ENCODE measurements at regions not wholly inside any gene's neighbourhood (a gene's known extent, or its start where the extent isn't known, plus 50 kb on each side); places are given as distances from the start of the nearest gene placed in this dataset.

DNA sequence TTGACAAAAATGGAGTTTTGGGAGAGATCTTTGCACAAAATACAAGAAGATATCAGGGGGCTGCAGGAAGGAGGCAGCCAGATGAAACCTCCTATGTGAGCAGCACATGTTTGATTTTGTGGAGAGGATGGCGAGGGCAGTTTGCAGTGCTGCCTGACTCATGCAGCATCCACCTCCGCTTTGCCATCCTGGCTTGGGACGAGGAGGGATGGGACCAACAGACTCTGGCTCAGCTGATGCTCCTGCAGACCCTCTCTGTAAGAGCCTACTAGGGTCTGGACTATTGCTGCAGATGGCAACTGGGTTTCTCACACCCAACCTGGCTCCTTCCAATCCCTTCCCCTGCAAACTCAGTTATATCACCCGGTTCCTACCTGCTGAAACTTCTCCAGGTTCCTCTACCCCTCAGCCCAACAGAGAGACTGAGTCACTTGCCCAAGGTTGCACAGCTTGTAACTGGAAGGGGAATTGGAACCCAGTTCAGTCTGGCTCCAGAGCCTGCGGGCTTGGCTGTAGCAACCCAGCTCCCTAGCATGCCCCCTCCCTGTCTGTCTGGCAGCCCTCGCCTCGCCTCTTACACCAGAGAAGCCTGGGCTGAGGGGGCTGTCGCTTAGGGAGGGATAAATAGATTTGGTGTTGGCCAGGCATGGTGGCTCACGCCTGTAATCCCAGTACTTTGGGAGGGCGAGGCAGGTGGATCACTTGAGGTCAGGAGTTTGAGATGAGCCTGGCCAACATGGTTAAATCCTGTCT is 205.8 kb downstream of the PTPRU start:
- Histone ChIP-seq H3K4me3 (ENCODE audit: low read length, poor library complexity, severe bottlenecking) (no peak overlapping the region), H3F3A (ENCODE audit: low read depth) (no peaks in the 10 kb centered on the region), H3K9ac (ENCODE audit: low read depth, low read length, poor library complexity, severe bottlenecking) (no peak overlapping the region), H3K4me2 (ENCODE audit: low read depth, low read length, poor library complexity, severe bottlenecking) (no peak overlapping the region), H3K36me3 (ENCODE audit: insufficient read depth, low read length) (no peaks in the 10 kb centered on the region), H3K27me3 (ENCODE audit: insufficient read depth, low read length, poor library complexity, severe bottlenecking) (no peaks in the 10 kb centered on the region), H3K9me3 (ENCODE audit: insufficient read depth, low read depth, low read length) (no peaks in the 10 kb centered on the region), H2AFZ (ENCODE audit: low read length) (no peak overlapping the region), H3K4me1 (ENCODE audit: insufficient read depth, low read length, poor library complexity, severe bottlenecking) (no peaks in the 10 kb centered on the region), H3K79me2 (ENCODE audit: insufficient read depth, low read length) (no peaks in the 10 kb centered on the region), H4K20me1 (ENCODE audit: insufficient read depth, low read length, poor library complexity, severe bottlenecking) (no peaks in the 10 kb centered on the region), H3K9me2 (replicated peaks; ENCODE audit: low read depth, low read length) (no peaks in the 10 kb centered on the region)
- TF ChIP-seq, protein P1, sequence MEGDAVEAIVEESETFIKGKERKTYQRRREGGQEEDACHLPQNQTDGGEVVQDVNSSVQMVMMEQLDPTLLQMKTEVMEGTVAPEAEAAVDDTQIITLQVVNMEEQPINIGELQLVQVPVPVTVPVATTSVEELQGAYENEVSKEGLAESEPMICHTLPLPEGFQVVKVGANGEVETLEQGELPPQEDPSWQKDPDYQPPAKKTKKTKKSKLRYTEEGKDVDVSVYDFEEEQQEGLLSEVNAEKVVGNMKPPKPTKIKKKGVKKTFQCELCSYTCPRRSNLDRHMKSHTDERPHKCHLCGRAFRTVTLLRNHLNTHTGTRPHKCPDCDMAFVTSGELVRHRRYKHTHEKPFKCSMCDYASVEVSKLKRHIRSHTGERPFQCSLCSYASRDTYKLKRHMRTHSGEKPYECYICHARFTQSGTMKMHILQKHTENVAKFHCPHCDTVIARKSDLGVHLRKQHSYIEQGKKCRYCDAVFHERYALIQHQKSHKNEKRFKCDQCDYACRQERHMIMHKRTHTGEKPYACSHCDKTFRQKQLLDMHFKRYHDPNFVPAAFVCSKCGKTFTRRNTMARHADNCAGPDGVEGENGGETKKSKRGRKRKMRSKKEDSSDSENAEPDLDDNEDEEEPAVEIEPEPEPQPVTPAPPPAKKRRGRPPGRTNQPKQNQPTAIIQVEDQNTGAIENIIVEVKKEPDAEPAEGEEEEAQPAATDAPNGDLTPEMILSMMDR (conservative IDR thresholded peaks at IDR 0.05; ENCODE audit: low read length) = no peak
- no peak for TF ChIP-seq EZH2phosphoT487 (IDR thresholded peaks at IDR 0.05; ENCODE audit: borderline replicate concordance)

DNA sequence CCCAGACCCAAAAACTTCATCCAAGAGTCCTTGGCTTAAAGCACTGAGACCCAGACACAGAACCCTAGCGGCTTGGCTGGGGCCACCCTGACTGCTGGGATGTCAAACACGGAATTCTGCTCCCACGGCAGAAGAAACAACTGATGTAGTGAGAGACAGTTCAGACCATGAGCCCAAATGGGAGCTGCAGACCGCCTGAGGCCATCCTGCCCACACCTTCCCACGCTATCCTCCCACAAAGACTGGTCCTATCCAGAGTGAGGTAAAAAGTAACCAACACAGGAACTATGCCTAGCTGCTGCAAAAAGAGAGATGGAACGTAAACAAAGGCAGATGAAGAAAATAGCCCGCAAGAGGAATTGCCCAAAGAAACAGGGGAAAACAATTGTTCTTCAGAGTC is 203.3 kb downstream of the PTPRU start:
- Histone ChIP-seq H3K4me1 (ENCODE audit: insufficient read depth, low read length, poor library complexity, severe bottlenecking) (no peaks in the 10 kb centered on the region), H3K9me2 (replicated peaks; ENCODE audit: low read depth, low read length) (no peaks in the 10 kb centered on the region), H3K4me3 (ENCODE audit: low read length, poor library complexity, severe bottlenecking) (no peak overlapping the region), H3K4me2 (ENCODE audit: low read depth, low read length, poor library complexity, severe bottlenecking) (no peak overlapping the region), H3K27me3 (ENCODE audit: insufficient read depth, low read length, poor library complexity, severe bottlenecking) (no peaks in the 10 kb centered on the region), H3F3A (ENCODE audit: low read depth) (no peaks in the 10 kb centered on the region), H3K9ac (ENCODE audit: low read depth, low read length, poor library complexity, severe bottlenecking) (no peak overlapping the region), H2AFZ (ENCODE audit: low read length) (no peak overlapping the region), H3K79me2 (ENCODE audit: insufficient read depth, low read length) (no peaks in the 10 kb centered on the region), H3K36me3 (ENCODE audit: insufficient read depth, low read length) (no peaks in the 10 kb centered on the region), H4K20me1 (ENCODE audit: insufficient read depth, low read length, poor library complexity, severe bottlenecking) (no peaks in the 10 kb centered on the region), H3K9me3 (ENCODE audit: insufficient read depth, low read depth, low read length) (no peaks in the 10 kb centered on the region)
- no peak for TF ChIP-seq EZH2phosphoT487 (IDR thresholded peaks at IDR 0.05; ENCODE audit: borderline replicate concordance)
- TF ChIP-seq, protein P1 (conservative IDR thresholded peaks at IDR 0.05; ENCODE audit: low read length) = no peak

DNA sequence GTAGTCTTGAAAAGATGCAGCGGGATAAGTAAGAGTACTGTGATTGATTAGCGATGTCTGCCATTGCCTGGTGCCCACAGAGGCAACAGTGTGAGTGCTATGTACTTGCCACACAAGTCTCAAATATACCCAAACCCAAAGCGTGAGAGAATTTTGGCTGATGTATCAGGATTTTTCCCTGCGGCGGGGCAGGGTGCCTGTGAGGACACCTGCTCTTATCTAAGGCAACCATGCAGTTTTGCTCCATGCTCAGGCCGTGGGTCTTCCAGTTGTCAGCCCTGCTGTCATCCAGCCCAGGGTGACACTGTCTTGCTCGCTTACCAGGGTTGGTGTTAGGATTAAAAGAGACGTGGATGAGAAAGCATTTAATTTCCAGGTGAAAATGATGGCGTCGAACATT is 202.7 kb downstream of the PTPRU start:
- H3K9me3 ChIP-seq (ENCODE audit: insufficient read depth, low read depth, low read length) = no peaks in the 10 kb centered on the region
- H4K20me1 ChIP-seq (ENCODE audit: insufficient read depth, low read length, poor library complexity, severe bottlenecking) = no peaks in the 10 kb centered on the region
- H3K79me2 ChIP-seq (ENCODE audit: insufficient read depth, low read length) = no peaks in the 10 kb centered on the region
- no peak overlapping the region for H2AFZ ChIP-seq (ENCODE audit: low read length)
- no peak for TF ChIP-seq EZH2phosphoT487 (IDR thresholded peaks at IDR 0.05; ENCODE audit: borderline replicate concordance)
- TF ChIP-seq, protein P1 (conservative IDR thresholded peaks at IDR 0.05; ENCODE audit: low read length) = no peak
- H3K4me2 ChIP-seq (ENCODE audit: low read depth, low read length, poor library complexity, severe bottlenecking) = no peak overlapping the region
- no peaks in the 10 kb centered on the region for H3K36me3 ChIP-seq (ENCODE audit: insufficient read depth, low read length)
- H3K9me2 ChIP-seq (replicated peaks; ENCODE audit: low read depth, low read length) = no peaks in the 10 kb centered on the region
- no peaks in the 10 kb centered on the region for H3F3A ChIP-seq (ENCODE audit: low read depth)
- H3K4me3 ChIP-seq (ENCODE audit: low read length, poor library complexity, severe bottlenecking) = no peak overlapping the region
- H3K4me1 ChIP-seq (ENCODE audit: insufficient read depth, low read length, poor library complexity, severe bottlenecking) = no peaks in the 10 kb centered on the region
- no peaks in the 10 kb centered on the region for H3K27me3 ChIP-seq (ENCODE audit: insufficient read depth, low read length, poor library complexity, severe bottlenecking)
- no peak overlapping the region for H3K9ac ChIP-seq (ENCODE audit: low read depth, low read length, poor library complexity, severe bottlenecking)
